Loucy (cell line): ENCODE measurements at regions not wholly inside any gene's neighbourhood (a gene's known extent, or its start where the extent isn't known, plus 50 kb on each side); places are given as distances from the start of the nearest gene placed in this dataset.

Source experiments
- H2AFZ ChIP-seq: fragments of 200-600 bp; sonication (generic); 2 replicates; pipeline ENCODE4 v1.6.0; 2016; ENCODE audit warnings: antibody characterized with exemption, mild to moderate bottlenecking, low read length, moderate library complexity
- H3F3A ChIP-seq: fragments of 200-600 bp; 2 replicates; pipeline ENCODE4 v1.6.0; 2016; ENCODE audit warnings: antibody characterized with exemption, low read depth, mild to moderate bottlenecking
- H3K27me3 ChIP-seq: fragments of 200-600 bp; sonication (generic); 2 replicates; pipeline ENCODE4 v1.6.1; 2014; ENCODE audit warnings: low read length, mild to moderate bottlenecking; ENCODE audit not compliant: insufficient read depth, poor library complexity, severe bottlenecking
- H3K36me3 ChIP-seq: fragments of 200-600 bp; sonication (generic); 2 replicates; pipeline ENCODE4 v1.6.1; 2016; ENCODE audit warnings: low read length; ENCODE audit not compliant: insufficient read depth
- H3K4me1 ChIP-seq: fragments of 200-600 bp; sonication (generic); 2 replicates; pipeline ENCODE4 v1.5.1; 2014; ENCODE audit warnings: low read length, mild to moderate bottlenecking; ENCODE audit not compliant: insufficient read depth, poor library complexity, severe bottlenecking
- H3K4me2 ChIP-seq: fragments of 200-600 bp; sonication (generic); 2 replicates; pipeline ENCODE4 v1.6.0; 2014; ENCODE audit warnings: antibody characterized with exemption, low read length, low read depth, mild to moderate bottlenecking; ENCODE audit not compliant: poor library complexity, severe bottlenecking
- H3K4me3 ChIP-seq: fragments of 200-600 bp; sonication (generic); 2 replicates; pipeline ENCODE4 v1.5.1; 2014; ENCODE audit warnings: low read length, mild to moderate bottlenecking, mixed read lengths; ENCODE audit not compliant: poor library complexity, severe bottlenecking
- H3K79me2 ChIP-seq: fragments of 200-600 bp; sonication (generic); 2 replicates; pipeline ENCODE4 v1.6.1; 2014; ENCODE audit warnings: low read length; ENCODE audit not compliant: insufficient read depth
- H3K9ac ChIP-seq: fragments of 200-600 bp; sonication (generic); 2 replicates; pipeline ENCODE4 v1.6.0; 2014; ENCODE audit warnings: mild to moderate bottlenecking, low read depth, low read length, moderate library complexity; ENCODE audit not compliant: poor library complexity, severe bottlenecking
- H3K9me2 ChIP-seq: fragments of 200-600 bp; sonication (generic); replicated peaks from 2 replicates; pipeline ENCODE4 v1.6.1; 2016; ENCODE audit warnings: low read depth, low read length, mixed read lengths
- H3K9me3 ChIP-seq: fragments of 200-600 bp; sonication (generic); 2 replicates; pipeline ENCODE4 v1.6.1; 2014; ENCODE audit warnings: mild to moderate bottlenecking, antibody characterized with exemption, low read length, low read depth; ENCODE audit not compliant: insufficient read depth
- H4K20me1 ChIP-seq: fragments of 200-600 bp; sonication (generic); 2 replicates; pipeline ENCODE4 v1.6.0; 2014; ENCODE audit warnings: antibody characterized with exemption, low read length, mild to moderate bottlenecking; ENCODE audit not compliant: insufficient read depth, poor library complexity, severe bottlenecking
- EZH2phosphoT487 ChIP-seq: fragments of 200-600 bp; IDR thresholded peaks from 2 replicates; pipeline ENCODE4 v1.6.1; 2018; ENCODE audit warnings: antibody characterized with exemption, mild to moderate bottlenecking, moderate library complexity, borderline replicate concordance
- TF ChIP-seq, protein P1 (sequence below): fragments of 200-600 bp; sonication (generic); conservative IDR thresholded peaks from 2 replicates; pipeline ENCODE4 v1.5.1; 2014; ENCODE audit warnings: mild to moderate bottlenecking, antibody characterized with exemption, low read length

DNA sequence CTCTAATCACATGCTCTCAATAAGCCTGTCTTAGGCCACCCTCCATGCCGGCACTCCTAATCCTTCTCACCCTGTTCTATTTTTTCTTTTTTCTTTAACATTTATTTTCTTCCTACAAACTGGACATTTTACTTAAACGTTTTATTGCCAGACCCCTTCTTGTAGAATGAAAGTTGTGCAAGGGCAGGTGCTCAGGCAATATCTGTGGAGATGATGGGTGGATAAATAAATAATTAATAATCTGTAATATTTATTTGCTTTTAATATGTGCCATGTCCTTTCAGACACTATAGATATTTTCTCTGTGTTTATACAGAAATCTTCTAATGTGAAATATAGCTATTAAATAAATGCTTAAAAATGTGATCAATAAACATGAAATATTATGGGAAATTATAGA is 815.7 kb upstream of the MIR17HG start:
- Histone ChIP-seq H3K79me2 (no peaks in the 10 kb centered on the region), H3K9me2 (no peaks in the 10 kb centered on the region), H3K27me3 (no peaks in the 10 kb centered on the region), H3K4me2 (no peak overlapping the region), H3K4me1 (no peaks in the 10 kb centered on the region), H3K9ac (no peak overlapping the region), H3F3A (no peaks in the 10 kb centered on the region), H3K4me3 (no peak overlapping the region), H3K9me3 (no peaks in the 10 kb centered on the region), H2AFZ (no peak overlapping the region), H3K36me3 (no peaks in the 10 kb centered on the region), H4K20me1 (no peaks in the 10 kb centered on the region)
- no peak for TF ChIP-seq EZH2phosphoT487
- TF ChIP-seq, protein P1, sequence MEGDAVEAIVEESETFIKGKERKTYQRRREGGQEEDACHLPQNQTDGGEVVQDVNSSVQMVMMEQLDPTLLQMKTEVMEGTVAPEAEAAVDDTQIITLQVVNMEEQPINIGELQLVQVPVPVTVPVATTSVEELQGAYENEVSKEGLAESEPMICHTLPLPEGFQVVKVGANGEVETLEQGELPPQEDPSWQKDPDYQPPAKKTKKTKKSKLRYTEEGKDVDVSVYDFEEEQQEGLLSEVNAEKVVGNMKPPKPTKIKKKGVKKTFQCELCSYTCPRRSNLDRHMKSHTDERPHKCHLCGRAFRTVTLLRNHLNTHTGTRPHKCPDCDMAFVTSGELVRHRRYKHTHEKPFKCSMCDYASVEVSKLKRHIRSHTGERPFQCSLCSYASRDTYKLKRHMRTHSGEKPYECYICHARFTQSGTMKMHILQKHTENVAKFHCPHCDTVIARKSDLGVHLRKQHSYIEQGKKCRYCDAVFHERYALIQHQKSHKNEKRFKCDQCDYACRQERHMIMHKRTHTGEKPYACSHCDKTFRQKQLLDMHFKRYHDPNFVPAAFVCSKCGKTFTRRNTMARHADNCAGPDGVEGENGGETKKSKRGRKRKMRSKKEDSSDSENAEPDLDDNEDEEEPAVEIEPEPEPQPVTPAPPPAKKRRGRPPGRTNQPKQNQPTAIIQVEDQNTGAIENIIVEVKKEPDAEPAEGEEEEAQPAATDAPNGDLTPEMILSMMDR: no peak

DNA sequence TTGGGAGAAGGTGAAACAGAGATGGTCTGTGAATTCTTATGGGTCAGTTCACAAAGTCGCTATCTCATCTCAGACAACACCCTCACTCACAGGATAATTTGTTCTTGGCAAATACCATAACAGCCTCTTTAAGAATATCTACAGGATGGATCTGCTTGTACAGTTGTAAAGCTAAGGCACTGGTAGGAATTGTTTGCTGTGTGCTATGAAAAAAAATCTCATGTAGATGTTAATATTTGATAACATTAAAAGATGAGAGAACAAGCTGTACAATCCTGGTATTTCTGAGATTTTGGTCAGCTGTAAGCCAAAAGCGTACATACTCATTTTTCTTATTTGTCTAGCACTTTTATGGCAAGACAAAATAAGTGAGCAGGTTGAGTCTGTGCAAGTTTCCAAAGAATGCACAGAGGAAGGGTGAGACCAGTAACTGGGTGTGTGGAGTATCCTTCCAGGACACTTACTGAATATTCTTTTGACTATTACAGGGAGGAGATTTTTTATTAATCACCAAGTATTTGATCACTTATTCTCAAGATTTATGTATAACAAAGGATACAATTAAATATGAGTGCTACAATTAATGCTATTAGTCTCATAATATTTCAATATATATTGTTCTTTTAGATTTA is 814.5 kb upstream of the MIR17HG start:
- Histone ChIP-seq H3F3A (no peaks in the 10 kb centered on the region), H3K27me3 (no peaks in the 10 kb centered on the region), H2AFZ (no peak overlapping the region), H3K79me2 (no peaks in the 10 kb centered on the region), H3K4me1 (no peaks in the 10 kb centered on the region), H3K4me2 (no peak overlapping the region), H3K9me2 (no peaks in the 10 kb centered on the region), H3K36me3 (no peaks in the 10 kb centered on the region), H3K9me3 (no peaks in the 10 kb centered on the region), H4K20me1 (no peaks in the 10 kb centered on the region), H3K9ac (no peak overlapping the region), H3K4me3 (no peak overlapping the region)
- TF ChIP-seq, protein P1: no peak
- TF ChIP-seq EZH2phosphoT487: no peak

DNA sequence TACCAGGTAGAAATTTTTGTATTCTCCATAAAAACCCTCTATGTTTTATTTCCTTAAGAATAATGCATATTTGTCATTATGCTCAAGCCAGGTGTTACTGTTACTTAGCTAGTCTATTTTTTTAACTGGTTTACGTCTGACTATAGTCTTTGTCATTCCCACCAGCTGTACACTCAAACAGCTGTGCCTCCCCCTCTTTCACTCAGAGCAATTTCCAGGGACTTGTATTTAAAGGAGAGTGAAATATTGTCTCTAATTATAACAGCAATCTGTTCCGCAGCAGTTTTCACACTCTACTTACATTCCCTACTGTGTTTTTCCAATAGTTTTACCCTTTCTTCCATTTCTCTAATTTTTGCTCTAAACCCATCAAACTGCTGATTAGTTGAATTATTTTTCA is 813.6 kb upstream of the MIR17HG start:
- Histone ChIP-seq H3F3A (no peaks in the 10 kb centered on the region), H3K79me2 (no peaks in the 10 kb centered on the region), H3K4me3 (no peak overlapping the region), H3K4me1 (no peaks in the 10 kb centered on the region), H2AFZ (no peak overlapping the region), H4K20me1 (no peaks in the 10 kb centered on the region), H3K36me3 (no peaks in the 10 kb centered on the region), H3K9ac (no peak overlapping the region), H3K27me3 (no peaks in the 10 kb centered on the region), H3K9me2 (no peaks in the 10 kb centered on the region), H3K9me3 (no peaks in the 10 kb centered on the region), H3K4me2 (no peak overlapping the region)
- TF ChIP-seq, protein P1: no peak
- TF ChIP-seq EZH2phosphoT487: no peak
